T1000 (cell line): ENCODE measurements at regions not wholly inside any gene's neighbourhood (a gene's known extent, or its start where the extent isn't known, plus 50 kb on each side); places are given as distances from the start of the nearest gene placed in this dataset.
"Not testable (repeated sequence)": the region's sequence is repeated elsewhere in the genome, so short reads cannot be mapped to it uniquely, and the experiment has no call there.

Experiments
- DNase-seq: peaks from one replicate; lab custom pipeline; 2025; ENCODE audit warnings: mixed read lengths; lab: John Stamatoyannopoulos, UW

- no peak for DNase-seq
Measured at GRCh38 chr3:194042927-194043326, 93.0 kb upstream of the HES1 start.

- no peak for DNase-seq
Measured at GRCh38 chr3:194043516-194043915, 92.4 kb upstream of the HES1 start.

DNA sequence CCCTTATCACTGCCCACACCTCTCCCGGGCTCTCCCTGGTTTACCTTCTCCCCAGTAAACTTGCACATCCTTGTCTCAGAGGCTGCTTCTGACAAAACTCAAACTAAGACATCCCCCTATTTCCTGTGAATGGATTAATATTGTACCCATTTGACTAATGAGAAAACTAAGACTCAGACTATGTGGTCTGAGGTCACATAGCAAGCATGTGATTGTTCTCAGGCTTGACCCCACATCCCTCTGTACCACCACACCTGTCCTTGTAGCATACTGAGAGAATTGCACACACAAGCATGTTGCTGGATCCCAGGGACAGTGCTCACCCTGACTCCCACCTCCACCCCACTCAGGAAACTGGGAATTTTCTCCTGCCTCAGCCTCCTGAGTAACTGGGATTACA is 90.7 kb upstream of the HES1 start:
- no peak for DNase-seq

DNA sequence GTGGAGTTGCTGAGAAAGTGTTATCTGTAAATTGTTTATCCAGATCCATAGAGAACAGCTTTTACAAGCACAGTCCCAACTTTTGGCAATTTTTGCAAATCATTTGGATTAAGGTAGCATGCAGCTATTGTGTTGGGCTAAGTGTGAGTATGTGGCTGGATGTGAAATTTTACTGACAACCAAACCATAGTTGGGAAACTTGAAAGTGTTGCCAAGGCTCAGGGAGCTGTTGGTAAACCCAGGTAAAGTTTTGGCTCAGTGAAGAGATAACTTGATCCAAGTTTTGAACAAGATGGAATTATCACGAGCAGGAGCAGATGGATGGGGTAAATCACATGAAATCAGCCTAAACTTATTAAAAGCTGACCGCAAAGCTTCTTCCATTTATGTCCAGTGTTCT is 90.0 kb upstream of the HES1 start:
- no peak for DNase-seq

GRCh38 chr3:194046531-194046930 is 89.4 kb upstream of the HES1 start:
- DNase-seq, result no peak

GRCh38 chr3:194046995-194047645 is 88.8 kb upstream of the HES1 start:
- DNase-seq, result no peak

DNA sequence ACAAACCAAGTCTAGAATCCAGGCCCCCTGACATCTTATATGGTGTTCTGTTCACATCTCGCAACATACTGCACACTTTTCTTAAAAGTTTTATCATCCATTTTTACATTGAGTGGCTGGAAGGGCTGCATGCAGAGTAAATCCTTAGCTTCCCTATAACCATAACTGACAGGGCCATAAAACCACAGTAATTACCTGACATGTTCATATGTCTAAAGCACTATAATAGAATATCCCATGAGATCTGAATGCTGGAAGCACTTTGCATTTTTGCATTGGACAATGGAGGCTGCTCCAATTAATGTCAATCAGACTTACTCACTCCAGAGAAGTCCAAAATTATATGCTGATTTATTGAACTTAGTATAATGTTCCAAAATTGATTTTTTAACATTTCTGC is 86.6 kb upstream of the HES1 start:
- no peak for DNase-seq

DNA sequence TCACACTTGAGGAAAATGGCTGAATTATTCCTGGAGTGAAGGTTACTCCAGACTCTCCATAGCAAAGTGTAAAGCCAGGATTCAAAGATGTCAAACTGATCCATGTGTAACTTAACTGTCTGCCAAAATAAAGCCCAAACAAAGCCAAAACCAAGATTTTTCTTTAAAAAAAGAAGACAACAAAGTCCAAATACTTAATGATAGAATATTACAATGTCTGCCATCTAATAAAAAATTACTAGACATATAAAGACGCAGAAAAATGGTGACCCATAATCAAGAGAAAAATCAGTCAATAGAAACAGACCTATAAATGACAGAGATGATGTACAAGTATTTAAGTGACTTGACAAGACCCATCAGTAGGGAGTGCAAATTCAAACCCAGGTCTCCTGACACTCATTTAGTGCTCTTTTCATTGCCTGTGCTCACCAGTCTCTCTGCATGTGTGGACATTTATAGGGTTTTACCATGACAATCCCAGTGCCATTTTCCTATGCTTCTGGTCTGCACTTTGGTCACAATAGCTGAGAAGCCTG is 85.1 kb upstream of the HES1 start:
- DNase-seq, result no peak

- no peak for DNase-seq
Measured at GRCh38 chr3:194051366-194052149, 84.4 kb upstream of the HES1 start.

DNA sequence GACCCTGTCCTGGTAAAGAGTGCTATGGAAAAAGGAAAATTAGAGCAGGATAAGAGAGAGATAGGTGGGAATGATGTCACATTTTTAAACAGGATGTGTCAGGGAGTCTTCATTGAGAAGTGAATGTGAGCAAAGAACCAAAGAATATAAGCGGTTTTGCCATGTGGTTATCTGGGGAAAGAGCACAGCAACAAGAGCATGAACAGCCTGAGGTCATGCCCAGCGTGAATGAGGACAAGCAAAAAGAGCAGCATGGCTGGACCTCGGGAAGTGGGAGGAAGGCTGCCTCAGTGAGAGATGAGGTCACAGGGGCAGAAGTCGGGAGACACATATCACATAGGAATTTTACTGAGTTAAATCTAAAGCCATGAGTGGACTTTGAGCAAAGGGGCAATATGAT is 82.8 kb upstream of the HES1 start:
- no peak for DNase-seq

- DNase-seq, result no peak
Measured at GRCh38 chr3:194054016-194054415, 81.9 kb upstream of the HES1 start.

- DNase-seq, result no peak
Measured at GRCh38 chr3:194054540-194054939, 81.4 kb upstream of the HES1 start.

- DNase-seq, result no peak
Measured at GRCh38 chr3:194054961-194055360, 81.0 kb upstream of the HES1 start.

- not testable (repeated sequence) for DNase-seq
Measured at GRCh38 chr3:194056323-194056722, 79.6 kb upstream of the HES1 start.

DNA sequence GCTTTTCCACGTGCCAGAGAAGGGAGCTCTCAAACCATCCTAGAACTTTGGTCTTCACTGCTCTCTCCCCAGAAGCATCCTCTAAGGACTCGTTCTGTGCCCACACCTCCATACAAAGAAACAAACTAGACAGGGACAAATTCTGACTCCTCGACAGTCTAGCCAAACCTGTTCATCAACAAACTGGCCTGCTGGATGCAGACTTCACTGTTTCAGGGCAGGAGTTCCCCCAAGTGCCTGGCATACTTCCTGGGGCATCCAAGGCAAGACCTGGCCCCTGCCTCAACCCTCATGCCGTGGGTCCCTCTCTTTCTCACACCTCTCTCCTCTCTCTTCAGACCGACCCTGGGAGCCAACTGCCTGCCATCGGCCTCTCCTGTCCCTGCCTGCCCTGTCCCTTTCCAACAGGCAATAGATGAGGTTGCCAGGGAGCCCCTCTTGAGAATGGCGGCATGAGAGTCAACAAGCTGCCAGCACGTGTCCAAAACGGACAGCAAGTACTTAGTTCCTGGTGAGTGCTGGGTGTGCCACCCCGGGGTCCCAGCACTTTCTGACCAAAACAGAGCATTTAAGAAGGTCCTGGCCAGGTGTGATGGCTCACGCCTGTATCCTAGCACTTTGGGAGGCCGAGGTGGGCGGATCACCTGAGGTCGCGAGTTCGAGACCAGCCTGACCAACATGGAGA is 79.1 kb upstream of the HES1 start:
- no peak for DNase-seq

GRCh38 chr3:194057570-194058188 is 78.3 kb upstream of the HES1 start:
- no peak for DNase-seq

GRCh38 chr3:194058189-194058571 is 77.8 kb upstream of the HES1 start:
- DNase-seq, result no peak

- no peak for DNase-seq
Measured at GRCh38 chr3:194058753-194059152, 77.2 kb upstream of the HES1 start.

DNA sequence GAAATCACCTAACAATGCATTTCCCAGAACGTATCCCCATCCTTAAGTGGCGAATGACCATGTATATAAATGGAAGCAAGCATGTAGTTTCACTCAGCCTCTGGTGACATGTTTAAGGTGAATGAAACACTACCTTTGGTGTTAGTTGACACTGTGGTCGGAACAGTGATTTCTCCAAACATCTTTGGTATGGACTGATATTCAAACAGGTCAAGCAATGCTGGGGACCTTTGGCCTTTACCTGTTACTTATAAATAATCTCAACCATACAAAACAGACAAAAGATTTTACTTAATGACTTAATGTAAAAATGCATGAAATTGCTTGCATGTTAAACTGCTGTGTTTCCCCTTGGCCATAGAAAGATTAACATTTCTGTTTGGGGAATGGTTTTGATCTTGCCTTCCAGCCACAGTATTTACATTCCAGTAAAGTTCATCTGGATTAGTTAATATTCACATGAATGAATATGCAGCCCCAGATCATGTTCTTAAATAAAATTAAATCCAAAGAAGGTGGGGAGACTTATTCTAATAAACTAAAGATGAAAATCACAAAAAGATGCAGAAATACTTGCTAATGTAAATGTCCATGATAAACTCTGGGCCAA is 74.4 kb upstream of the HES1 start:
- no peak for DNase-seq

DNA sequence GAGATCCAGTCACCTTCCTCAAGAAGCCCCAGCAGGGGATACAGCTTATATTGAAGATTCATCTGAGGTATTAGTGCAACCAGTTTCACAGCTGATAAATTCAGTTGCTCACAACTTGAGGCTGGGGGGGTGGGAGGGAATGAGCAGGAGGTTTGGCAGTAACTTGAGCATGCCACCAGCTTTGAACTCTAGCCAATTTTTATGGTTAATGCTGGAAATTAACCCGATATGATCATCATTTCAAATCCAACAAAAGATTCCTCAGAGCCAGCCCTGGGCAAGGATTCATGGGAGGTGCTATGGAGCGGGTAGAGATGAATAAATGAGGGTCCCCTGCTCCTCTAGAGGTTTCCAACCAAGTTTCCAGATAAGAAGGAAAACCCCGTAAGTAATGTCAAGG is 73.1 kb upstream of the HES1 start:
- no peak for DNase-seq

DNA sequence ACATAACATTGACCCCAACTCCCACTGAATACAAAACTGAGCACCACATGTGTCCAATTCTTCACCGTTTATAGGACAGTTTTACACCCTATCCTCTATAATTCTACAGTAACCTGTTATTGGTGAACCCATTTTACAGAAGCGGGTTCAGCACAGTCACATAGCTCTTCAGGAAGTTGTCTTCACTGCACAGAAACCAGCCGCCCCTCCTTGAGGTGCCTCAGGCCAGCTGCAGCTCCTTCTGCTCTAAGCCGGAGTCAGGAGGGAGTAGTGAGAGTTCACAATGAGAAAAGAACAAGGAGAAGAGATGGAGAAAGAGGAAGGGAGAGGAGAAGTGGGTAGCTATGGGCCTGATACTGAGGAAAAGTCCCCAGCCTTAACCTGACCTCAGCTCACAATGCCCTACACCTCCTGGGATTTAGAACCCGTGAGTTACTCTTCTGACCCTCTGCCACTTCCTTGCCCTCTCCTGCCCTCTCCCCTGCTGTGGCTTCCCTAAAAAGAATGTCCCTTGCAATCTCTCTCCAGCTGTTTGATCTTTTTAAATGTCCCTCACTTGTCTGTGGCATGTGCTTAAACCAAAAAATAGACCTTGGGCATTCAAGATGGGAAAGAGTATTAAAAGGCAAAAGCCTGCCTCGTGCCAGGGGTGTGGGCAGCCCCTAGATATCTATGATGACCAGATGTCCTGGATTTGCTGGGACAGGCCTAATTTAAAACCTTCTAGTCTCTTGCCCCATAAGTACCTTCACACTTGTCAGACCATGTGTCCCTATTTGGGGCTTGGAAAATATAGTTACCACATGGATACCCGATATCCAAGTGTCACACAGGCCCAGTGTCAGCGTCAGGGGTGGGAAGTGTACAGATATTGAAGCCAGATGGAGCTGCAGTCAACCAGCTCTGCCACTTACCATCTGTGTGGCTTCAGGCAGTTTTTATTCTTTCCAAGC is 71.3 kb upstream of the HES1 start:
- DNase-seq, result no peak
